ENCODE measurements at regions not wholly inside any gene's neighbourhood (a gene's known extent, or its start where the extent isn't known, plus 50 kb on each side); places are given as distances from the start of the nearest gene placed in this dataset.

DNA sequence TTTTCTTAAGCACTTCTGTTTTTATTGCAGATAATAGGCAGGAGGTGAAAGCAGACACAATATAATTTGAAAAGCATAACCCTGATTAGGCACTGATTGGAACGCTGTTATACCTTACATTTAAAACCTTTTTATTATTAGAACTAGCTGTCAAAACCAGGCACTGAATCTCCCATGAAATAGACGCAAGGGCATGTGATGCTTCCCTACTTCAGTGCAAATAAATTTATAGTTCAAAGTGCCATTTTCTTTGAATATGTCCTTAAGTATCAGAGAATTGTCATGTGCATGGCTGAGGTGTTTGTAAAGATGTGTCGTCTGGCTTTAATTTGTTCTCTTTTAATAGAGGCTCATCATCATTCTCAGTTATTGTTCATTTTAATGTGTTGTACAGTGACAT is 386.0 kb downstream of the NR2F2 start:
- no peak for DNase-seq (ENCODE audit: low read depth in 3 of 3, low spot score in 2 of 3)

GRCh38 chr15:96720251-96720650 is 389.8 kb downstream of the NR2F2 start:
- no peak for DNase-seq (ENCODE audit: low read depth in 3 of 3, low spot score in 2 of 3)

GRCh38 chr15:96720656-96721055 is 390.2 kb downstream of the NR2F2 start:
- no peak for DNase-seq (ENCODE audit: low read depth in 3 of 3, low spot score in 2 of 3)

DNA sequence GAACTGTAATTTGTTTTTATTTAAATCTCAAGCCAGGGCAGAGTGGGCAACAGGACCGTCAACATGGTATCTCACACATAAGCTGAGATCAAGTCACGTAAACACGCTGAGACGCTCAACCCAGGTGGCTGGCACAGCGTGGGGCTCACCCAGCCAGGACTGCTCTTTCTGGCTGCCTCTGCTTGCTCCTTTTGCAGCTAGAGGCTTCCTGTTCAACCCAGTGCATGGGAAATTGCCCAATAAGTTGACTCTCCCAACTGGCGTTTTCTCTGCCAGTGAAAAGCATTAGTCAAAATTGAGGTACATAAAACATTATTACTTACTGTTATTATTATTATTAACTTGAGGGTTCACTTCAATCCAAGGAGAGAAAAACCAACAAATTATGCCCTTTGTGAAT is 398.1 kb downstream of the NR2F2 start:
- no peak for DNase-seq (ENCODE audit: low read depth in 3 of 3, low spot score in 2 of 3)

DNA sequence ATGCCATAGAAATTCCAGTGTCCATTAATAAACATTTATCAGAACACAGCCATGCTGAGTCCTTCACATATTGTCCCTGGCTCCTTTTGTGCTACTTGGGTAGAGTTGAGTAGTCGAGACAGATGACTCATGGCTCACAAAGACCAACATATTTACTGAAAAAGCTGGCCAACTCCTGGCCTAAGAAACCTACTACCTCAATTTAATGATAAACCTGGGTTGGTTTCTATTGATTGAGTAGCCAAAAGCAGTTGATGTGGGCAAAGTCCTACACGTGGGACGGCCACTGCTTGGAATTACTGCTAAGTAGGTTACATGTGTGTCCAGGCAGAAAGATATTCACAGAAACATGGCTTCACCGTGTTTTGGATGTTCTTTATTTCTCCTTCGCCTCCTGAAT is 402.2 kb downstream of the NR2F2 start:
- DNase-seq (ENCODE audit: low read depth in 3 of 3, low spot score in 2 of 3) = no peak

DNA sequence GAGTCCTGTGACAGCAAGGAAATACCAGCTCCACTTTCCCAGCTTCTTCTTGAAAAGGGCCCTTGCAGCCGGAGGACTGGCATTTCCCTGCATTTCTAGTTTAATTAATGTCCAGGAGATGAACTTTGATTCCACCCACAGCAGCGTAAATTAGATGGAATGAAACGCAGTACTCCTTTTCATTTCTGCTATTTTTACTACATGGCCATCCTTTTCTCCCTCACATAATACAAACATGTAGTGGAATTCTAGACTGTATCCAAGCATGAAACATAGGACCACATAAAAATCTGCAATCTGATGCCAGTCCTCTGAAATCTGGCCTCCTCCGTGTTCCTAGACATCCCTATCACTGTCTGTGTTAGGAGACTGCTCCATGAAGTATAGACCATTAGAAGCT is 403.2 kb downstream of the NR2F2 start:
- no peak for DNase-seq (ENCODE audit: low read depth in 3 of 3, low spot score in 2 of 3)

DNA sequence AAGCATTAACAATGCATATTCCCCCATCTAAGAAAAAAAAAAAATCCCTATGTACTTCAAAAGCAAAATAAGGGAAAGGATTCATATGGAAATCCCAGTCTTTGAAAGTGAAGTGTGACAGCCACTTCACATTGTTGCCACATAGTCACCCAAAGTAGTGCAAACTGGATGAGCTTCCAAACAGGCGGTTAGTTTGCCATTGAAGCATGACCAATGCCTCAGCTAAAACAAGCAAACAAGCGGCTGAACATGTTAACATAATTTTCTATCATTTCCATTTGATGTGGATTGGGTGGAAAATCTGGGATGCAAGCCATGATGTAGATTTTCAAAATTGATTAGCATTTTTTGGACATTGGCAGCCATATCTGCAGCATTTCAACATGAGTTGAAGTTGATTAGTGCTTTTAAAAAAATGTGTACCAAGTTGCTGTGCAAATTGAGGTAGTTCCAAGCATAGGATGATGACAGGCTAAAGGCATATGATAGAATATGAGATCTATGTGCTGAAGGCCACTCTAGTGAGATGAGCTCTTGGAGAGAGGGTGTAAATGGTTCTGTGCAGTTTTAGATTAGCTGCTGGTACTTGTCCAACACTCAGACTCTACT is 405.2 kb downstream of the NR2F2 start:
- no peak for DNase-seq (ENCODE audit: low read depth in 3 of 3, low spot score in 2 of 3)

DNA sequence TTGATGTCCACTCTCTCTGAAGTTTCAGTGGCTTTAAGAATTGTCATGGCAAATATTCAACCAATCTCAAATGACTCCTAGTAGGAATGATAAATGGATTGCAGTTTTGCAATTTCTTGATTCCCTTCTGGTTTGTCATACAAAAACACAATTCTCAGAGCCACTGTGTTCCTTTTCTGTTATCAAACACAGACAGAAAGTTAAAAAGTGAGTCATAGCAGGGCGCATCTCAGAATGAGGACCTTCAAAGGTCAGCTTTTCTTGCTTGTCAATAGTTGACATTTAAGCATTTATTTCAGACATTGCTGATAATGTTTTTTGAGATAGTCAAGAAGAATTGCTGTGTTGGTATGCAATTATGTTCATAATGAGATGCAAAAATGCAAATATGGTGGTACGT is 405.9 kb downstream of the NR2F2 start:
- no peak for DNase-seq (ENCODE audit: low read depth in 3 of 3, low spot score in 2 of 3)

GRCh38 chr15:96737408-96737807 is 406.9 kb downstream of the NR2F2 start:
- no peak for DNase-seq (ENCODE audit: low read depth in 3 of 3, low spot score in 2 of 3)

DNA sequence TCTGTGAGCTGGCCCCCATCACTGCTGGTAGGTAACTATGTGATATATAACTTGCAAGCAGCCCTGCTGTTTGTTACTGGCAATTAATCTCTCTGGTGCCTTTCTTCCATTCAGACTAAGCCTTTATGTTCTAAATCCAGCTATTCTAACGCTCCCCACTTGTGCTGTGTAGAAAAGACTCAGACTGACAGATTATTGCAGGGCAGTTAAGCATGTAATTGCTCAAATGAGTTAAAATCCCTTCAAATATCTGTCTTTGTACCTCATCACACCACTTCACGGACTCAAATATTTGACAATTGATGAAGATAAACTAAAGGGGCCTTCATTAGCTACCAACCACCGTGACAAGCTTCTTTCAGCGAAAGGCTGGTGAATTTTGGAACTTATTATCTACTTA is 416.2 kb downstream of the NR2F2 start:
- no peak for DNase-seq (ENCODE audit: low read depth in 3 of 3, low spot score in 2 of 3)

DNA sequence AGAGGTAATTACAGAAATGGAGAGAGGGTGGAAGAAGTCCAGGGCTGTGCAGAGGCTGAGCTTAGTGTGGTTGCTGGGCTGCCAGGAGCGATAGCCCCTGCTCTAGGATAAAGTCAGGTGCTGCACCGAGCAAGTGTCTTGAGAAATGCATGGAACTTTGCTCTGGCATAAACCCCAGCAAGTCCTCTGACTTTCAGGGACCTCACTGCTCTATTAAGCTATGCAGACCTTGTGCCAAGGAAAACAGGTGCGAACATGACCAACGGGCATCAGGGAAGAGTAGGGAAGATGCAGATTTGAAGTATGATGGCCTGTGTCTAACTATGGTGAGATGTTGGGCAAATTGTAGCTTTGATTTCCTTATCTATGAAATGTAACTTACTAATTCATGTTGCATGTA is 416.8 kb downstream of the NR2F2 start:
- no peak for DNase-seq (ENCODE audit: low read depth in 3 of 3, low spot score in 2 of 3)

DNA sequence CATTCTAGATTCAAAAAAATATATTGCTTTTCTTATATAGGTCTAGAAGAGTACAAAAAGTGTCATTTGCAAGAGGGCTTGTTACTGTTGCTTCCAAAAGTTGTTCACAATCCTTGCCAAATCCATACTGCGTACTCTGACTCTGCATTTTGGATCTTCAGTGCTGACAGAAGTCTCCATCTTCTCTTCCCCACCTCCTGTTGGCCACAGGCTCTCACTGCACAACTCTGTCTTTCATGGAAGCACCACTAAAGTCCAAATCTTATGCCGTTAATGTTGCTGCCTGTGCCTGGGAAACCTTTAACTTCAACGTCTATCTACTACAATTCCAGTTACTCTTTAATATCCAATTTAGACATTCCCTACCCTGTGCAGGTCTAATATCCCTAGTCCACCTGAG is 419.9 kb downstream of the NR2F2 start:
- no peak for DNase-seq (ENCODE audit: low read depth in 3 of 3, low spot score in 2 of 3)

DNA sequence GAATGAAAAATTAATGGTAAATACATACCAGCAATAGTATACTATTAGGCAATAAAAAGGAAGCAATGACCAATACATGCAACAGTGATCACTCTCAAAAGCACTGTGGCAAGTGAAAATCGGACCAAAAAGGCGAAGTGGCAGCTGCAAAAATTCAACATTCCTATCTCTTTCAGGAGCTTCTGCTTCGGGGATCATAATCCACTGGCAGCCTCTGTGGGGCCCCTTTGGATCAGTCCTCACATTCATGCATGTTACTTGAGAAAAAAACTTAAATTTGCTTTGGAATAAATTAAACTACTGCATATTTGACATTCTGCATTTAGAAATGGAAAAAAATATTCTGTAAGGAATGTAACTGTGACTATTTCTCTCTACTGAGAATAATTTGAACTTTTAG is 425.6 kb downstream of the NR2F2 start:
- DNase-seq (ENCODE audit: low read depth in 3 of 3, low spot score in 2 of 3) = no peak

DNA sequence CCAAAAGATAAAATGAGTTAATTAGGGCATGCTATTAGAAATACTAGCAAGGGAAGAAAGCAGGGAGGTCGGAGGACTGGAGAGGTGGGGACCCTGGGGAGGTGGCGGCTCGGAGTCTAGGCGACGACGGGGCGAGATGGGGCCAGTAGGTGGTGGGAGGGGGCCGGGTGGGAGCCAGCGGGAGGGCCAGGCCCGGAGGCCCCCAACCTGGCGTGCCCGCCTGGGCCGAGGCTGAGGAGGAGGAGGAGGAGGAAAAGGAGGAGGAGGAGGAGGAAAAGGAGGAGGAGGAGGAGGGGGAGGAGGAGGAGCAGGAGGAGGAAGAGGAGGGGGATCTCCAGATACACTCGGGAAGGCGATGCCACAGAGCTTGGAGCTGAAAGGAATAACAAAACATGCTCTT is 426.2 kb downstream of the NR2F2 start:
- no peak for DNase-seq (ENCODE audit: low read depth in 3 of 3, low spot score in 2 of 3)

DNA sequence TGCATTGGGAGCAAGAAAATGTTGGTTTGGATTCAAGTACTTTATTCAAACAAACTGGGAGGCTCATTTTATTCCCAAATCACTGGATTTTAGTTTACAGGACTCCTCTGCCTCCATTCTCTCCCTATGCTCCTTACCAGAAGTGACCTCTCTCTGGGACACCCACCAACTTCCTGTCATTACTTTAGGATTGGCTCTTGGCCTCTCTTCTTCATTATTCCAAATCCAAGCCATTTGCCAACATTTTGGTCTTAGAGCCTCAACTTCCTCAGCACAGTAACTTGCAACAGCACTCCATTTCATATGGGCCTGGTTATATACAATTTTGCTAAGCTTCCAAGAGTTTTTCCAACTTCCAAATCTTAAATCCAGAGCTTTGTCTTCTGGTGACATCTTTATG is 432.1 kb downstream of the NR2F2 start:
- DNase-seq (ENCODE audit: low read depth in 3 of 3, low spot score in 2 of 3) = no peak

DNA sequence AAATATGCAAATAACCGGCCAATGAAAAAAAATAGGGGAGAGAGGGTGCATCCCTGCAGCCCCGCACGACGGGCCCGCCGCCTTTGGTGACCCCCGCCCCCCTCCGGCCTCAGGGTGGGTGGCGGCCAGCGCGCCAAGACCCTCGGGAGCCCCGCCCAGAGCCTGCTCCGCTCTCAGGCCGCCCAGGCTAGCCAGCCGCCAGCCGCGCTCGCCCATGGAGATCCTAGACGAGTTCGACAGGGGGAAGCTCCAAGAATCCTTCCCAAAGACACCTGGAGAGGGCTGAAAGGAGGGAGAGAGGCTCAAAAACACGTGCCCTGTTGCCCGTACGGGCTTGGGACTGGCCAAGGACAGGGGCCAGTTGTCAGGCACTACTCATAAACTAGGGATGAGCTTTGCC is 434.0 kb downstream of the NR2F2 start:
- no peak for DNase-seq (ENCODE audit: low read depth in 3 of 3, low spot score in 2 of 3)

DNA sequence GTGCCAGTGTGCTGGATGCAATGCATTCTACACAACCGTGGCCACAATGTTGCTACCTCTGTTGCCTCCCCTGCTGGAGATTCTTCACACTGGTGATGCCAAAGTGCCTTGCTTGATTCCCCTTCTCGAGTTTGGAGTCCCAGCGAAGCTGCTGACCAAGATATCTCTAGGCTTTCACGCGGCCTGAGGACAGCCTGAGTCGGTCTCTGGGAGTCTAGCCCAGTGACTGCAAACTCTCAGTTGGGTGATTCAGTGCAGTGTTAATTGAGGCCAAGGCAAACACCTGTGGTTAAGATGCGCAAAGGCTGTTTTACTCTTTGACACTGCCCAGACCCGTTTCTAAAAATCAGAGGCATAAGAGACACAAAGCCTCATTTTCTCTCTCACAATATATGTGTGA is 434.4 kb downstream of the NR2F2 start:
- no peak for DNase-seq (ENCODE audit: low read depth in 3 of 3, low spot score in 2 of 3)

- no peak for DNase-seq (ENCODE audit: low read depth in 3 of 3, low spot score in 2 of 3)
These were observed 435.9 kb downstream of the NR2F2 start for GRCh38 chr15:96766366-96766765.

GRCh38 chr15:96767703-96768434 is 437.4 kb downstream of the NR2F2 start:
- no peak for DNase-seq (ENCODE audit: low read depth in 3 of 3, low spot score in 2 of 3)

- no peak for DNase-seq (ENCODE audit: low read depth in 3 of 3, low spot score in 2 of 3)
These were observed 437.9 kb downstream of the NR2F2 start for GRCh38 chr15:96768435-96768789.

DNA sequence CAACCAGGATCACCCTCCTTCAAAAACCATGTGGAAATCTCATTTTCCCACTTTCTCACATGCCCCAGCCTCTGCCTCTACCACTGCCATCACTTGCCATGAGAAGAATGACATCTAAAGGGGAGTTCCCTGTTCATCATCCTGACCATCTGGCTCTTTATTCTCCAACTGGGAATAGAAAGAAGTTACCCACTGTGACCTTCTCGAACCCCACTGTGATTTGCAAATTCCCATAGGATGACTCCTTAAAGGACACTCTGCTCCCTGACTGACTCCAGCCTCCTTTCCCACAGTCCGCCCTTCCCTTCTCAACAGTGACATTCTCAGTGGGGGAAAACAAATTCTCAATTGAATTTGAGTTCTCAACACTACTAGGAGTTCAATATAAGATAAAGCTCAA is 440.5 kb downstream of the NR2F2 start:
- no peak for DNase-seq (ENCODE audit: low read depth in 3 of 3, low spot score in 2 of 3)

DNA sequence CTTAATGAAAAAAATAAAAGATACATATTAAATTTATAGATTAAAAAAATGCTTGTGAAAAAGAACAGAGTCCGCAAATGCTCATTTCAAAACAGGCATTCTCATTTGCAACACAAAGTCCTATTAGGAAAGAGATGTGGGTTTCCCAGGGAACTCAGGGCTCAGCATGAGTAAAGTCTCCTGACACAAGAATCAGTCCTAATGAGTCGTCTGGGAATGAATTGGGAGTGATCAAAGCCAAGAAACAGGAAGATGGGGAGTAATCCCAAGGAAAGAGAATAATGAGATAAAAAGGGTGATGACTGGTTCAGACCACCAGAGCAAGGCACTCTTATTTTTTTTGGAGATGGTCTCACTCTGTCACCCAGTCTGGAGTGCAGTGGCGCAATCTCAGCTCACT is 443.7 kb downstream of the NR2F2 start:
- DNase-seq (ENCODE audit: low read depth in 3 of 3, low spot score in 2 of 3) = no peak

GRCh38 chr15:96783746-96784145 is 453.2 kb downstream of the NR2F2 start:
- DNase-seq (ENCODE audit: low read depth in 3 of 3, low spot score in 2 of 3) = no peak
